OCI-LY1 (cell line): ENCODE measurements at regions not wholly inside any gene's neighbourhood (a gene's known extent, or its start where the extent isn't known, plus 50 kb on each side); places are given as distances from the start of the nearest gene placed in this dataset.
"Not testable (repeated sequence)": the region's sequence is repeated elsewhere in the genome, so short reads cannot be mapped to it uniquely, and the experiment has no call there.

Source experiments
- H2AFZ ChIP-seq: fragments of 200-600 bp; sonication (generic), shearing (Covaris generic); 2 replicates; pipeline ENCODE4 v1.6.0; 2014; ENCODE audit warnings: antibody characterized with exemption, mild to moderate bottlenecking, low read length
- H3F3A ChIP-seq: fragments of 200-600 bp; sonication (generic), shearing (Covaris generic); 2 replicates; pipeline ENCODE4 v1.6.0; 2014; ENCODE audit warnings: mild to moderate bottlenecking, antibody characterized with exemption, low read length, moderate library complexity; ENCODE audit not compliant: insufficient read depth
- H3K27ac ChIP-seq: fragments of 200-600 bp; sonication (generic); 2 replicates; pipeline ENCODE4 v1.5.1; 2014; ENCODE audit warnings: low read length, mixed run types, mild to moderate bottlenecking, low read depth; ENCODE audit not compliant: poor library complexity, severe bottlenecking
- H3K27me3 ChIP-seq: fragments of 200-600 bp; sonication (generic); 2 replicates; pipeline ENCODE4 v1.6.0; 2014; ENCODE audit warnings: antibody characterized with exemption, mild to moderate bottlenecking, low read length, moderate library complexity; ENCODE audit not compliant: insufficient read depth
- H3K36me3 ChIP-seq: fragments of 200-600 bp; sonication (generic); 2 replicates; pipeline ENCODE4 v1.6.1; 2014; ENCODE audit warnings: mild to moderate bottlenecking, antibody characterized with exemption, low read length, moderate library complexity, mixed read lengths; ENCODE audit not compliant: insufficient read depth
- H3K4me1 ChIP-seq: fragments of 200-600 bp; sonication (generic); 2 replicates; pipeline ENCODE4 v1.5.1; 2014; ENCODE audit warnings: mild to moderate bottlenecking, low read length, moderate library complexity; ENCODE audit not compliant: insufficient read depth, severe bottlenecking
- H3K4me2 ChIP-seq: fragments of 200-600 bp; sonication (generic), shearing (Covaris generic); 2 replicates; pipeline ENCODE4 v1.6.1; 2014; ENCODE audit warnings: low read length
- H3K4me3 ChIP-seq: fragments of 200-600 bp; sonication (generic); 2 replicates; pipeline ENCODE4 v1.5.1; 2014; ENCODE audit warnings: low read length, low read depth, mild to moderate bottlenecking, mixed read lengths; ENCODE audit not compliant: poor library complexity, severe bottlenecking
- H3K79me2 ChIP-seq: fragments of 200-600 bp; shearing (Covaris generic); 2 replicates; pipeline ENCODE4 v1.6.1; 2016; ENCODE audit warnings: mixed run types, low read length, mixed read lengths; ENCODE audit not compliant: insufficient read depth
- H3K9ac ChIP-seq: fragments of 200-600 bp; sonication (generic), shearing (Covaris generic); 2 replicates; pipeline ENCODE4 v1.6.1; 2014; ENCODE audit warnings: mild to moderate bottlenecking, low read length, mixed read lengths
- H3K9me2 ChIP-seq: fragments of 200-600 bp; sonication (generic), shearing (Covaris generic); 2 replicates; pipeline ENCODE4 v1.6.1; 2014; ENCODE audit warnings: low read depth, mild to moderate bottlenecking, low read length, mixed read lengths
- H3K9me3 ChIP-seq: fragments of 200-600 bp; shearing (Covaris generic); 2 replicates; pipeline ENCODE4 v1.6.1; 2014; ENCODE audit warnings: low read length, mixed read lengths
- H4K20me1 ChIP-seq: fragments of 200-600 bp; sonication (generic), shearing (Covaris generic); 2 replicates; pipeline ENCODE4 v1.6.0; 2016; ENCODE audit warnings: mild to moderate bottlenecking, low read length; ENCODE audit not compliant: insufficient read depth
- CTCF ChIP-seq: fragments of 200-600 bp; sonication (generic), shearing (Covaris generic); IDR thresholded peaks from 2 replicates; pipeline ENCODE4 v1.5.1; 2017; ENCODE audit warnings: mild to moderate bottlenecking, antibody characterized with exemption, low read length, moderate library complexity, mixed read lengths
- EZH2 ChIP-seq: fragments of 200-600 bp; sonication (generic), shearing (Covaris generic); IDR thresholded peaks from 2 replicates; pipeline ENCODE4 v1.8.0; 2017; ENCODE audit warnings: borderline replicate concordance, mixed run types, mild to moderate bottlenecking, antibody characterized with exemption, low read length, moderate library complexity, mixed read lengths

GRCh38 chr9:135402739-135403695, 76.6 kb upstream of the PPP1R26 start:
- Histone ChIP-seq H3K4me2 (no peak overlapping the region), H2AFZ (no peak overlapping the region), H3K9me2 (no peaks in the 10 kb centered on the region), H3K4me3 (no peak overlapping the region), H3K79me2 (no peaks in the 10 kb centered on the region), H3K4me1 (no peaks in the 10 kb centered on the region), H3K9ac (no peak overlapping the region), H3K27ac (no peak overlapping the region), H4K20me1 (no peaks in the 10 kb centered on the region), H3K36me3 (no peaks in the 10 kb centered on the region), H3K9me3 (no peaks in the 10 kb centered on the region), H3F3A (no peaks in the 10 kb centered on the region), H3K27me3 (peaks cover 17% of the 10 kb centered on the region; the same call in 1 of the 2 replicates)
- TF ChIP-seq CTCF, result no peak
- no peak for TF ChIP-seq EZH2

GRCh38 chr9:135403733-135404450, 75.7 kb upstream of the PPP1R26 start:
- no peaks in the 10 kb centered on the region for H3K9me3 ChIP-seq
- no peaks in the 10 kb centered on the region for H4K20me1 ChIP-seq
- TF ChIP-seq EZH2, result no peak
- no peak for TF ChIP-seq CTCF
- no peaks in the 10 kb centered on the region for H3K36me3 ChIP-seq
- H3K9ac ChIP-seq, result no peak overlapping the region
- no peaks in the 10 kb centered on the region for H3K4me1 ChIP-seq
- H3K27me3 ChIP-seq, result peaks cover 20% of the 10 kb centered on the region; the same call in 1 of the 2 replicates
- H3K27ac ChIP-seq, result no peak overlapping the region
- no peaks in the 10 kb centered on the region for H3K9me2 ChIP-seq
- no peak overlapping the region for H3K4me3 ChIP-seq
- no peaks in the 10 kb centered on the region for H3K79me2 ChIP-seq
- H3K4me2 ChIP-seq, result no peak overlapping the region
- H2AFZ ChIP-seq, result no peak overlapping the region
- H3F3A ChIP-seq, result no peaks in the 10 kb centered on the region

- Histone ChIP-seq H3K4me1 (no peaks in the 10 kb centered on the region), H3K9me3 (no peaks in the 10 kb centered on the region), H3K4me2 (no peak overlapping the region), H3K79me2 (no peaks in the 10 kb centered on the region), H4K20me1 (no peaks in the 10 kb centered on the region), H3K27ac (no peak overlapping the region), H3K9ac (no peak overlapping the region), H3K27me3 (peaks cover 20% of the 10 kb centered on the region; the same call in 1 of the 2 replicates), H3K36me3 (no peaks in the 10 kb centered on the region), H3K9me2 (no peaks in the 10 kb centered on the region), H3K4me3 (no peak overlapping the region), H2AFZ (no peak overlapping the region), H3F3A (no peaks in the 10 kb centered on the region)
- TF ChIP-seq EZH2, result no peak
- TF ChIP-seq CTCF, result no peak
These were observed 75.0 kb upstream of the PPP1R26 start for GRCh38 chr9:135404451-135405144.

- not testable (repeated sequence) for H3K36me3 ChIP-seq, H3F3A ChIP-seq, H3K4me3 ChIP-seq, H3K4me1 ChIP-seq, H3K79me2 ChIP-seq, H4K20me1 ChIP-seq, H3K9me2 ChIP-seq, H2AFZ ChIP-seq, H3K27ac ChIP-seq, H3K9ac ChIP-seq, H3K9me3 ChIP-seq, H3K4me2 ChIP-seq
- H3K27me3 ChIP-seq, result peaks cover 20% of the 10 kb centered on the region; the same call in 1 of the 2 replicates
These were observed 74.5 kb upstream of the PPP1R26 start for GRCh38 chr9:135405145-135405464.
